Stimulated activated CD4-positive, alpha-beta T cell treated with anti-CD3 and anti-CD28 coated beads, Interleukin-1b, Interleukin-23, amount 100 ng/mL, for 4 hours (primary cell): ENCODE measurements at regions not wholly inside any gene's neighbourhood (a gene's known extent, or its start where the extent isn't known, plus 50 kb on each side); places are given as distances from the start of the nearest gene placed in this dataset.
"Not testable (repeated sequence)": the region's sequence is repeated elsewhere in the genome, so short reads cannot be mapped to it uniquely, and the experiment has no call there.

Experiments
- DNase-seq, 2 donors: peaks; one replicate each; pipeline ENCODE4 v3.0.0-alpha.2; 2020; ENCODE audit warnings: low read depth in 2 of 2

DNA sequence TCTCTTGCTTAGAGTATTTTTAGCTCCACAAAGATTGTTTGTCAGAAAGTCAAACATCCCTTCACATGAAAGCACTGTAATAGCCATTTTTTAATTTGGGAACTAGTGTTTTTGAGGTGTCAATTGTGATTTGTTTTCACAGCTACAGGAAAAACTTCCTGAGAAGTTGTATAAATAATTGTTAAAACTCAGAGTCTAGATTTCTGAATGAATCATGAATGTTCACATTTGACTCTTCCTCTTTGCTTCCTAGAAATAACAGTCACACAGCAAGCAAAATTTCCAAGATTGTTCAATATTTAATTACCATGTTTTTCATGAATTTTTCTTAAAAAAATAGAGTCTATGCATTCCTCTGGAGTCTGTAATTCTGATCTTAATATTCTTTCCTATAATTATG lies 156.9 kb upstream of the SLC7A11 start:
- no peak for DNase-seq

DNA sequence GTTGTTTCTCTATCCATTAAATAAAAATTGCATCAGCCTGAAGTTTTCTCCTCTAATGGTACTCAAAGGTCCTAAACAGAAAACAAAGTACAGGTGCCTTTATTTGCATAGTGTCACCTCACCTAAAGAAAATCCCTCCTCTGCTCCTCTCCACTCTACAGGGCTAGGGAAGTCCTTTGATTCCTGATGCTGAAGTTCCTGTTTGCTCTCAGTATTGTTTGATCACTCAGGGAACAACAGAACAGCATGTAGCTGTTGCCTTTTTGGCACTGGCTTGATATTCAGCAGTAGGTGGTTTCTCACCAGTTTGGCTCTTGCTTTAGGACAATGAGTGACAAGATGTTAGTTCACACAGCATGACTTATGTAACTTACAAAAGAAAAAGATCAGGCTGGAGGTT lies 156.2 kb upstream of the SLC7A11 start:
- no peak for DNase-seq

DNA sequence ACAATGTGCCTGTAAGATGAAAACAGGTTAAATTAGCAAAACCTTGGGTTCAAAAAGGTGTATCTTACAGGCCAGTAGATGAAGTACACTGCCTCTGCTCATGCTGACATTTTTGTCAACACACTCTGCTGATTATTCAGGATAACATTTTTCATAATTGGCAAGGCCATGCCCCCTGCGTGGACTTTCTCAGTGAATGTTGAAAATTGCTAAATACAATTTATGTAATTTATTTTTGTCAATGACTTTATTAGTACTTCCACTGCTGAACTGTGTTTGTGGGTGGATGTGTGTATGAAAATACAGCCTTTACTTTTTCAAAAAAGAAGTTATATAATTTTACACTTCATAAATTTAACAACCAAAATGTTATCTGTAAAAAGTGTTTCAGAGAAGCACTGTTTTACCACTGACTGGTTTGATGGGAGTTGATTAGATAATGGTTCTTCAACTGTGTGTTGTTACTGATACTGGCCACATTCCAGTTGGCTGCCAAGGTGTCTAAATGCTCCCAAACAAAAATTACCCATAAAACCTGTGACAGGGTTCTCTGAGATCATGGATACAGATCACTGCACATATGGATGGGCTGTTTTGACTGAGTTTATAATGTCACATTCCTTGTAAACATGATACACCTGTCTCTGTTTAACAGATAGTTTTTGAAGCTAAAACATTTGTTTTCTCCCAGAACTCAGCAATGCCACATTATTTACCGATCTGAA lies 151.9 kb upstream of the SLC7A11 start:
- no peak for DNase-seq

DNA sequence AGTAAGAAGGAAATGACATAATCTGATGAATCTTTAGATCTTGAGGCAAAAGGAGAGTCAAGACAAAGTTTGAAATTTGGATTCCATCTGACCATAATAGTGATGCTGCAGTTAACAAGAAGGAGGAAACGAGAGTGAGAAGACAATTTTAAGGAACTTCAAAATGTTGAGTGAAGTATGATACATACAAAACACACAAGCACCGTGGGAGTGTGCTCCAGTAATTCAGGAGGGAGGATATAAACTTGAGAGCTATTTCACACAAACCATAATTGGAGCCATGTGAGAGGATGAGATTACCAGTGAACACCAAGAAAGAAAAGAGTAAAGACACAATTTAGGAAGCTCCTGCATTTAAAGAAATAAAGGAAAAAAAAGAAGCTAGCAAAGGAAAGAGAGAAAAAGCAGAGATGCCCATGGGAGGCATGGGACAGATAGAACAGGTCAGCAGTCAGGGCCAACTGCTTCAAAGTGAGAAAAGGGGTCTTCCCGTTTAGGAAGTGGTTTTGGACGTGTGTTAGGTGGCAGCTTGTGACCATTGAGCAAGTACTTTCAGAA lies 150.7 kb upstream of the SLC7A11 start:
- no peak for DNase-seq

DNA sequence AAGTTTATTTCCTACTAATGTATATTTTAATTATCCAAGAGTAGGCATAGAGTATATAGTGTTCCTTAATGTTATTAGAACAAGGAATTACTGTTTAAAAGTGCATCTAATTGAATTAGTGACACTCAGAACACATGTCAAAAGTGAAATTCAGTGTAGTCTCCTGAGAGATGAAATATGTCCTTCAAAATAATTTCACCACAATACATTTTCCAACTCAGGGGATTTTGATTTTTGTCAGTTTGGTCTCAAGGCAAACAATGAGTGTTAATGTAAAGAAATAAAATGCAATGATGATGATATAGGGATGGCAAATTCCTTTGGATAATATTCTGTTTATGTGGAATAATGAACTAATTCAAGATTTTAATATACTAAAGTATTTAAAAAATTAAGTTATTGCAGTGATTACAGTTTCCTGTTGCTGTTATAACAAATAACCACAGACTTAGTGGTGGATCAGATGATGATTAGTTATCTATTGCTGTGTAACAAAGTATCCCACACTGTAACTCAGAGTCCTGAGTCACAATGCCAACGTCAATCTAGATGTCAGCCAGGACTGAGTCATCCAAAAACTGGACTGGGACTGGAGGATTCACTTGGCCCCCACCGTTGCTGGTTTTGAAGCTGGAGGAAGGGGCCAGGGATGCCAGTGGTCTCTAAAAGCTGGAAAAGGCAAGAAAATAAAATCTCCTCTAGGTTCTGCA lies 148.0 kb upstream of the SLC7A11 start:
- no peak for DNase-seq

DNA sequence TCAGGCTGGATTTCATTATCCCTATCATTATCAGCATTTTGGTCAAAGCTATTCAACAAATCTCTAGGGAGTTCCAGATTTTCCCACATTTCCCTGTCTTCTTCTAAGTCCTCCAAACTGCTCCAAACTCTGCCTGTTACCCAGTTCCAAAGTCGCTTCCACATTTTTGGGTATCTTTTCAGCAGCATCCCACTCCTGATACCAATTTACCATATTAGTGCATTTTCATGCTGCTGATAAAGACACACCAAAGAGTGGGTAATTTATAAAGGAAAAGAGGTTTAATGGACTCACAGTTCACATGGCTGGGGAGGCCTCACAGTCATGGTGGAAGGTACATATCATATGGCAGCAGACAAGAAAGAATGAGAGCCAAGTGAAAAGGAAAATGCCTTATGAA lies 132.8 kb upstream of the SLC7A11 start:
- DNase-seq: no peak

DNA sequence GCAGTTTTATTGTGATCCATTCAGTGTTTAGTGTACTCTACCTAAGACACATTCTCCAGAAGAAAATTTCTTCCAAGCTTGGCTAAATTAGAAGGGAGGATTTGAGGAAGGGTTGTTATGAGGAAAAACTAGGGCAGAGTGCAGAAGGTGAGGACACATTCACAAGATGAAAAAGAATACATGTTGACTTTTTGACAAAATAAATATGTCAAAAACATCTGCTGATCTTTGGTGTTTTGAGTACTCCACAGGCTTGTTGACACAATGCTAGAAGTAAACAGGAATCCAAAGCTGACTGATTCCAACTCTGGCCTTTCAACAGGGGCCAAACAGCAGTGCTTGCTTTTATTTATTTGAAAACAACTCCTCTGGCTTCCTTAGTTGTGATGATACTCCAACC lies 125.8 kb upstream of the SLC7A11 start:
- no peak for DNase-seq

DNA sequence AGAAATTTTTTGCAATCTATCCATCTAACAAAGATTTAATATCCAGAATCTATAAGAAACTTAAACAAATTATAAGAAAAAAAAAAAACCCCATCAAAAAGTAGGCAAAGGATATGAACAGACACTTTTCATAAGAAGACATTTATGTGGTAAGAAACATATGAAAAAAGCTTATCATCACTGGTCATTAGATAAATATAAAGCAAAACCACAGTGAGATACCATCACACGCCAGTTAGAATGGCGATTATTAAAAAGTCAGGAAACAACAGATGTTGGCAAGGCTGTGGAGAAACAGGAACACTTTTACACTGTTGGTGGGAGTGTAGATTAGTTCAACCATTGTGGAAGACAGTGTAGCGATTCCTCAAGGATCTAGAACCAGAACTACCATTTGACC lies 110.3 kb upstream of the SLC7A11 start:
- DNase-seq: not testable (repeated sequence)

DNA sequence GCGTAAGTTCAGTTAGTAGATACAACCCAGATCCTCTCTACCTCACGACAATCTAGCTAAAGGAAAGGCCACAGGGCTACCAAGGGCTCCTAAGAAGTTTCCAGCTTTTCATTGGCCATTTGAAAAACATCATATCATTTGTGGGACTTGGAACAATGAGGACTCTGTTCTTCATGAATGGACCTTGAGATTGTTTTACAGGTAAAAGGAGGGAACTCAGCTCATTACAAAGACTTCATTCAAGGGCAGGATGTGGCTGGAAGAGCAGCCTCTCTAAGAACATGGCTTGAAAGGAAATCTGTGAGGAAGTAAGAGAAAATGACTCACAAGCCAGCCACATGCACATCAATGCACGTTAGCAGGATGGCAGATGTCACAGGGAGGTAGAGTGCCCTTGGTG lies 105.9 kb upstream of the SLC7A11 start:
- DNase-seq: no peak

DNA sequence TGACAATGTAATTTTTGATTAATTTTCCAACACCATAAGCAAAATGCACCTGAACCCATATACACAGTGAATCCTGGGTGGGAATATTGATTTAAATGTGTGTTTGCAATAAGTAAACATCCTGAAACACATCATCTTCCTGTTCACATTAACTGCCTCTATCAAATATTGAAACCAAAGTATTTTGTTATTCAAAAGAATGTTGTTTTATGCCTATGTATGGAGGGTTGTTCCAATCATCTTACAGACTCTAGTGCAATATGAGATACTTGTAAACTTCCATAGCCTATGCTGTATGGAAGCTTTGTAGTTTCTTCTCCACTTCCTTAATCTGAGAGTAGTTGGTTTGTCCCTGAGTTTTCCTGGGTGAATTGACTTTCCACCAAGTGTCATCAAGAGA lies 105.4 kb upstream of the SLC7A11 start:
- no peak for DNase-seq

DNA sequence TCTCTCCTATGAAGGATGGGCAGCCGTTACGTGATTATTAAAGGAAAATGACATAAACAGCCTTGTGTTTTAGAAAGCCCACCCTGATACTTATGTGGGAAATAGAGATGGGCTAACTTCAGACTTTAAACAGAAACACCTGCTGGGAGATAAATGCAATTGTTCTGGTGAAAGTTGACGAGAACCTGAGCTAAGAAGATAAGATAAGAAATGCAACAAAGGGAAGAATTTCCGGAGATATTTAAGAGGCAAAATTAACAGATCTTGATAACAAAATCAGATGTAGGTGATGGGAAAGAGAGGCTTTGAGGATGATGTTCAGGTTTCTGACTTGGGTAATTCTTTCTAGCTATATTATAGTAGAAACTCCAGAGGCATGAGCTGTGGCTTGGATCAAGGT lies 102.7 kb upstream of the SLC7A11 start:
- DNase-seq: no peak

DNA sequence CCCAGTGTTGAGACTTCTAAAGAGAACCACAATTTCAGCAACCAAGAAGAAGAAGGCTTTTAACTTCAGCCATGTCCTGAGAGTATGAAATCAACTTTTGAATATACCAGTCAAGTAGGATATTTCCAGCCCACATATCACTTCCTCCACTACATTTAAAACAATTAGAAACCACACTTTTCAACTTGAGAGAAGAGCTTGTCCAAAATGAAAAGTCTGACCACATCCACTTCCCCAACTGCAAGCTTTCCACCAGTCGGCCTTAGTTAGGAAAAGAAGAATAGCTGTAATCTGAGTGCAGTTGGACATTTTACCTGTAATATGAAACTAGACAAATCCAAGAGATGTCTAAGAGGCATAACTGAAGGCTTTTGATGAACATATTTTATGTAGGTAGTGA lies 101.9 kb upstream of the SLC7A11 start:
- DNase-seq: no peak

DNA sequence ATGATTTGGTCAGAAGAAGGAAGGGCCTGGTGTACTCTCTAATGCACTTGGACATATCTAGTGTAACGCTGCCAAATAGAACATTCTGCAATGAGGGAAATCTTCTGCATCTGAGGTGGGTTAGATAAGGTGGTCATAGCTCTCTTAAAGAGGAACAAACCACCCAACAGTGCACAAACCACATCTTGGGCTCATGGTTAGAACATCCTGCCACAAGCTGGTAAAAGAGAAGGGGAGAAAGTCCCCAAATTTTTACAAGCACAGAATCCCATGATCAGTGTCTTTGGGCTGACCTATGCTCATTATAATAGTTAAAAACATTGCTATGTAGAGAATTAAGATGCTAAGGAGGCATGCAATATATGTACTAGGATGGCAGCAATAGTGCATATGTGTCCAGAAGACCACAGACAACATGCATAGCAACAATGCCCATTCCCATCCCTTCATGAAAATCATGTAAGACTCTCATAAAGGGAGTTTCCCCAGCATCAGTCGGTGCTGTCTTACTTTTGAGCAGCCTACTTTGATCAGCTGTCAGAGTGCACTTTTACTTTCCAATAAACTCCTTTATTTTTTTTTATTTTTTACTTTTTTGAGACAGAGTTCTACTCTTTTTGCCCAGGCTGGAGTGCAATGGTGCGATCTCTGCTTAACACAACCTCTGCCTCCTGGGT lies 99.7 kb upstream of the SLC7A11 start:
- no peak for DNase-seq

DNA sequence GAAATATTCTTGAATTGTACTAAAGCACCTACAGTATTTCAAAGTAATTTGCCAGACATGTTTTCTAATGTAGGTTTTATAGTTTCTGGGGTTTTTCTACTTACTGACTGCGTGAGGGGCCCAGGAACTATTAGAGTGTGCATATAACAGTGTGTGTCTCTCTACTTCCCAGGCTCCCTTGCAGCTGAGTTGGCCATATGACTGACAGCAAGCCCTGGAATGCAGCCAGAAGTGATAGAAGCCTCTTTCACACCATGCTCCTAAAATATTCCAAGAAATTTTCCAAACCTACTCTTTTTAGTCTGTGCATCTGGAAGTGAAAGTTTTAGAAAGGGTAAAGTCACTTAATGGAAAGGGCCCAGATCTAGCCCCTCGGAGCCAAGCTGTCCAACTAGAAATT lies 96.7 kb upstream of the SLC7A11 start:
- no peak for DNase-seq

DNA sequence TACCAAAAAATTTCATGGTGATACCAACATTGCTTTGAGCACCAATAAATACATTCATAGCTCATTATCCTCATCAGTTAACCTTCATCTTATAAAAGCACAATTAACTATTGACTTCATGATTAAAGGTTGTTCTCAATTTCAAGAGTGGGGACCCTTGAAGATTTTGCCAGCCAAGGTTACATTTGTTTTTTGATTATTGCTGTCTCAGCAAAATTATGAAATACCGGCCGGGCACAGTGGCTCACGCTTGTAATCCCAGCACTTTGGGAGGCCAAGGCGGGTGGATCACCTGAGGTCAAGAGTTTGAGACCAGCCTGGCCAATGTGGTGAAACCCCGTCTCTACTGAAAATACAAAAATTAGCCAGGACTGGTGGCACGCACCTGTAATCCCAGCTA lies 96.1 kb upstream of the SLC7A11 start:
- not testable (repeated sequence) for DNase-seq

DNA sequence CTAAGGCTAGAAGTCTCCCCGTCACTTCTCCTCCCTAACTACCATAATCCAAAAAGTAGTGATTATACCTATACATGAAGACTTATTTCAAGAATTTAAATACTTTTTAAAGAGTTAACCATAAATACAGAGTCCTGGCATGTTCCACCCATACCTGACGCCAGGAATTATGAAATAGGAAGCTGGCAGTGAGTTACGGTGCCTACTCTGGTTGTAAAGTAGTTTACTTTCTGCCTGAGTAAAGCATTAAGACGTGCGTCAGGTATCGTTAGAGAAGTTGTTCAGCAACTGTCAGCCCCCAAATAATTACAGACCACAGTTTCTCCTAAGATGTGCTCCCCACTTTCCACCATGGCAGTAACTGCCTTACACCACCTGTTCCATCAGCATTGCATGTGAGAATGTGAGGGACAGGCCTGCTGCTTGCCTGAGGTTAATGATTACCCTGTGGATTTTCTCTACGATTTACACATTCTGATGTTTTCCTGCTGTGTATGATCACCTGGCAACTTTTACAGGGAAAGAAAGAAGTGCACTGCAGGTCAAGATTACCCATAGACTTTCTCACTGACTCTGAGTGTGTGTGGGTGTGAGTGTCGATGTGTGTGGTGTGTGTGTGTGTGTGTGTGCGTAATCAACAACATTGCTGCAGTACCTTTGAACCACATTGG lies 92.3 kb upstream of the SLC7A11 start:
- no peak for DNase-seq

DNA sequence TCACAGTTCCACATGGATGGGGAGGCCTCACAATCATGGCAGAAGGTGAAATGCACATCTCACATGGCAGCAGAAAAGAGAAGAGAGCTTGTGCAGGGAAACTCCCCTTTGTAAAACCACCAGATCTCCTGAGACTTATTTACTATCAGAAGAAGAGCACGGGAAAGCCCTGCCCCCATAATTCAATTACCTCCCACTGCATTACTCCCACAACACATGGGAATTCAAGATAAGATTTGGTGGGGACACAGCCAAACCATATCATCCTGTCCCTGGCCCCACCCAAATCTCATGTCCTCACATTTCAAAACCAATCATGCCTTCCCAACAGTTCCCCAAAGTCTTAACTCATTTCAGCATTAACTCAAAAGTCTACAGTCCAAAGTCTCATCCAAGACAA lies 90.3 kb upstream of the SLC7A11 start:
- DNase-seq: not testable (repeated sequence)

DNA sequence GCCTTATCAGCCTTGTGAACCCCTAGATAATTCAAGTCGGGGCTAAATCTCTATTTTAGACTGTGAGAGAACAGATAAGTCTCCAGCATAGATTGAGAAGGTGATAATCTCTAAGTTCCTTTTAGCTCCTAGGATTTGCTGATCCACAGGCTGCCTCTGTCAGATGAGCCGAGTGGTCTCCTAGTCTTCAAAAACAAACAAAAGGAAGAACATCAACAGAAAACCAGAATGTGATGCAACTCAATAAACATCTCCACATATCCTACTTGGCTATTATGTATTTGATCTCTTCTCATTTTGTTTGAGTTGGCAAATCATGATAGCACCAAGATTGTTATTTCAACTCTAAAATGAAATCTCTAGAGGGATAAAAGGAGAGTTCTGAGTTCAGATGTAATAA lies 88.4 kb upstream of the SLC7A11 start:
- no peak for DNase-seq

DNA sequence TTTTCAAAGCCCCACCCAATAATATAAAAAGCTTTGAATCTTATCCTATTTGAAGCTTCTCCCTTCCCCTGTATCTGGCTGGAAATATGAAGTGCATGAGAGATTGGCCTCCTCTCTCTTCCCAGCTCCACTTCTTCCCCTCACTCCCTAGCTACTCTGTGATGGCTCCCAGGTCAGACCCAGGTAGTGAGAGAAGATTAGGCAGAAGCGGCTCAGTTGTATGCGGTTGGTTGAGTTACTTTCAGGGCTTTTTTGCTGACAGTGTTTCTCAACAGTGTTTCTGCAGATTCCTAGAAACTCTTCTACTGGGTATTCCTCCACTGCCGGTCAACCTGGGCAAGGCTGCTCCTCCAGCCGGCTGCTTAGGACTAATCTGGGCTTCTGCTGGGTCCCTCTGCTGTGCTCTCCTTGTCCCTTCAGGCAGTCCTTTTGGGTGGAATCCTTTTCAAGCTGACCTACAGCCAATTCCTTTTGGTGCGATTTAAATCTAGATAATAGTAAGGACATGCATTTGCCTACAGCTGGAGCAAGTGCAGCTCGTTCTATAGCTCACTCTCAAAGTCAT lies 87.4 kb upstream of the SLC7A11 start:
- DNase-seq: no peak

DNA sequence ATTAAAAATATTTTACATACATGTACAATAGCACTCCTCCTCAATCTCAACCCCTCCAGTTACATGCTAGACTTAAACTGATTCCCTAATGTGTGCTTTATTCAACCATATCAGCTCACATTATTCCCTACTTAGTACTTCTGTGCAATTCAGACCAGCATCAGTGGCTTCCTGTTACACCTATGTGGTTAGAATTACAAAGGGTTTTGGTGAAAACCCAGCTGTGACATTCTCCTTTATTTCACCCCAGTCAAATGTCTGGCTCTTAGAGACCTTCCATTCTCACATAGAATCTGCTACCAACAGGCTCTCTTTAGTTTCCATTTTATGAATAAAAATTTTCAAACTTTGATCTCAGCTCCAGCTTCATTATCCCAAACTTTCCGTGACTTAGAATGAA lies 85.2 kb upstream of the SLC7A11 start:
- no peak for DNase-seq

DNA sequence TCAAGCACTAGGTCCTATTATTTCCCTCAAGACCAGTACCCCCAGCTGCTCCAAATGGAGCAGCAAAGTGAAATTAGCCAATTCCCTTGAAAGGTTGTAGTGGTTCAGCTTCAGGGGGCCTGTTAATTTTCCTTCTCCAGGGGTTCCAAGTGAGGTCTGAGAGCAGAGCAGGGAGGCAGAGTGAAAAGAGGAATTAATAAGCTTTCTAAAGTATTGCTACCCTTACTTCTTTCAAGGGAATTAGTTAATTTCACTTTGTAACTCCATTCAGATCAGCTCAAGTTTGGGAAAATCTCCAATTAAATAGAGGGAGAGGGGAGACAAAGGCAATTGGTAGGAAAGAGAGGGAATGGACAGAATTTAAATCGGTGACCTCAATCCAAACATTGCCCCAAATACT lies 78.7 kb upstream of the SLC7A11 start:
- no peak for DNase-seq

DNA sequence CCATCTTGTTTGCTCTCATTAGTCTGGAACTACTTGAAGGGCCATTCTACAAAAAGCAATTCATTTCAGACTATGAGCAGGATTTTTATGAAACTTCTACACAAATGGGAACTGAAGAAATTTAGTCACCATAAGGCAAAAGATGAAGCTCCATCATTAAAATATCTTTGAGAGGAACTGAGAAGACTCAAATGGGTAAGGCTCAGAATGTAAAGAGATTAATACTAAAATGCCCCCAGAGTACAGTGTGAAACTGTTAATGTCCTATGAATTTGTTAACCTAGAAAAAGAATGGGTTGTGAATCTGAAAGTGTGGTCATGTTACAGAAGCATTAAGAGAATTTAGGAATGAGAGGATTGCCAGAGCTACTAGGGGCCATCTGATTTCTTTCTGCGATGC lies 77.9 kb upstream of the SLC7A11 start:
- no peak for DNase-seq
